ENCODE measurements at regions not wholly inside any gene's neighbourhood (a gene's known extent, or its start where the extent isn't known, plus 50 kb on each side); places are given as distances from the start of the nearest gene placed in this dataset.
A peak's percentile ranks its signal among the peaks of the same experiment; 100 is the strongest.

DNA sequence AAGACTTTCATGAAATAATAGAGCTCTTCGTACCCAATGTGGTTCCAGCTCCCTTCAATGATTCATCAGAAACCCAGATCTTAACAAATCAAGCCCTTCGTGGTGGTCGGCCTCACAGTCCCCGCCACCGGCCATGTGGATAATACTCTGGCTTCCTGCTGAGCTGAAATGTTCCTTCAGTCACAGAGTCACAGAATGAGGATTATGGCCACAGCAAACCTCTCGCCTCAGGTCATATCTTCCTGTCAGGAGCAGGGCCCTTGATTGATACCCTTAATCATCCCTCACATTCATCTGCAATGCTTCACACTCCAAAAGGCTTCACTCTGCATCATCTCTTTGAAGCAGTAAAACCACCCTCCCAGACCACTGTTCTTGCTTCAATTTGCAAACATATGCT is 452.6 kb downstream of the OCA2 start (continued):
- TF ChIP-seq, protein P1, sequence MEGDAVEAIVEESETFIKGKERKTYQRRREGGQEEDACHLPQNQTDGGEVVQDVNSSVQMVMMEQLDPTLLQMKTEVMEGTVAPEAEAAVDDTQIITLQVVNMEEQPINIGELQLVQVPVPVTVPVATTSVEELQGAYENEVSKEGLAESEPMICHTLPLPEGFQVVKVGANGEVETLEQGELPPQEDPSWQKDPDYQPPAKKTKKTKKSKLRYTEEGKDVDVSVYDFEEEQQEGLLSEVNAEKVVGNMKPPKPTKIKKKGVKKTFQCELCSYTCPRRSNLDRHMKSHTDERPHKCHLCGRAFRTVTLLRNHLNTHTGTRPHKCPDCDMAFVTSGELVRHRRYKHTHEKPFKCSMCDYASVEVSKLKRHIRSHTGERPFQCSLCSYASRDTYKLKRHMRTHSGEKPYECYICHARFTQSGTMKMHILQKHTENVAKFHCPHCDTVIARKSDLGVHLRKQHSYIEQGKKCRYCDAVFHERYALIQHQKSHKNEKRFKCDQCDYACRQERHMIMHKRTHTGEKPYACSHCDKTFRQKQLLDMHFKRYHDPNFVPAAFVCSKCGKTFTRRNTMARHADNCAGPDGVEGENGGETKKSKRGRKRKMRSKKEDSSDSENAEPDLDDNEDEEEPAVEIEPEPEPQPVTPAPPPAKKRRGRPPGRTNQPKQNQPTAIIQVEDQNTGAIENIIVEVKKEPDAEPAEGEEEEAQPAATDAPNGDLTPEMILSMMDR (conservative IDR thresholded peaks at IDR 0.05; ENCODE audit: low read depth in 2 of 2): no peak
- TF ChIP-seq REST (IDR thresholded peaks at IDR 0.05; ENCODE audit: unreplicated experiment) (no peak), ZNF331 (CRISPR knock-in tag; IDR thresholded peaks at IDR 0.05; ENCODE audit: low read depth) (no peak), JUNB (IDR thresholded peaks at IDR 0.05; ENCODE audit: unreplicated experiment) (no peak), NANOG (IDR thresholded peaks at IDR 0.05; ENCODE audit: borderline replicate concordance) (no peak), ZNF114 (CRISPR knock-in tag; IDR thresholded peaks at IDR 0.05) (no peak)

GRCh38 chr15:27645672-27646071 is 453.4 kb downstream of the OCA2 start:
- H3K4me1 ChIP-seq (ENCODE audit: insufficient read depth): peaks cover 10% of the 10 kb centered on the region; the same call in 1 of the 2 replicates
- H3K4me2 ChIP-seq: no peak overlapping the region
- H3K27ac Mint-ChIP-seq: no peak overlapping the region
- ATAC-seq (peak; percentile 73), DNase-seq (ENCODE audit: low spot score) (peak; percentile 36)
- no peaks in the 10 kb centered on the region for H3K27me3 ChIP-seq (ENCODE audit: insufficient read depth)
- H3K79me2 ChIP-seq (replicated peaks; ENCODE audit: insufficient read depth): no peaks in the 10 kb centered on the region
- H3K36me3 ChIP-seq (ENCODE audit: insufficient read depth): no peaks in the 10 kb centered on the region
- no peaks in the 10 kb centered on the region for H3K36me3 Mint-ChIP-seq (ENCODE audit: low read depth)
- TF ChIP-seq ZNF114 (CRISPR knock-in tag; IDR thresholded peaks at IDR 0.05) (no peak), ZNF462 (CRISPR knock-in tag; IDR thresholded peaks at IDR 0.05) (peak; percentile 11; the same call in 1 of the 2 replicates), NANOG (IDR thresholded peaks at IDR 0.05; ENCODE audit: borderline replicate concordance) (peak; percentile 61; the same call in 1 of the 2 replicates)
- H3K4me3 ChIP-seq: no peak overlapping the region
- no peak overlapping the region for H3K4me3 Mint-ChIP-seq
- 0 out of 2 replicates have a peak, but pooled peaks cover 9% of the 10 kb centered on the region for H3K9me2 ChIP-seq (ENCODE audit: insufficient read depth)
- H3K27me3 Mint-ChIP-seq (ENCODE audit: insufficient read depth, low read depth, poor library complexity): peaks cover 2% of the 10 kb centered on the region
- H4K20me1 ChIP-seq (replicated peaks; ENCODE audit: insufficient read depth): no peaks in the 10 kb centered on the region
- H3K9me3 Mint-ChIP-seq: peaks cover 14% of the 10 kb centered on the region; the same call in 2 of the 3 replicates
- no peak overlapping the region for H2AFZ ChIP-seq
- no peak overlapping the region for H3K27ac ChIP-seq (ENCODE audit: low read depth)
- H3K4me1 Mint-ChIP-seq: peaks cover 18% of the 10 kb centered on the region; the same call in 2 of the 3 replicates
- H3F3A ChIP-seq (replicated peaks; ENCODE audit: low read depth): no peaks in the 10 kb centered on the region
